ENCODE measurements at regions not wholly inside any gene's neighbourhood (a gene's known extent, or its start where the extent isn't known, plus 50 kb on each side); places are given as distances from the start of the nearest gene placed in this dataset.

DNA sequence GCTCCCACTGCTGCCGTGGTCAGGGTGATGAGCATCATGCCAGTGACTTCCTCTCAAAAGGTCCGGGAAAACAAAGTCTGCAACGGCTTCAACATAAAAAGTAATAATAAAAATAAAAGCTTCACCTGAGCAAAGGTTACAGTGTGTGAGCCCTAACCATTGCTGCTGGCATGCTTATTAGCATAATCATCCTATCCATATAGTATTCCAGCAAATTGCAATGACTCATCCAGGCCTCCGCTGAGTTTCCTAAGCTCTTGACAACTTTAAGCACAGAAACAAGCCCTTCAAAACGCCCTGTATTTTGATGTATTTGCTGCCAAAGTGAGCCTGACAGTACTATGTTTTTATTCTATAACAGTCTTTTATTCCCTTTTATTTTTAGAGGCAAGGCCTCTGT is 100.5 kb downstream of the AASDH start:
- no peak for DNase-seq

DNA sequence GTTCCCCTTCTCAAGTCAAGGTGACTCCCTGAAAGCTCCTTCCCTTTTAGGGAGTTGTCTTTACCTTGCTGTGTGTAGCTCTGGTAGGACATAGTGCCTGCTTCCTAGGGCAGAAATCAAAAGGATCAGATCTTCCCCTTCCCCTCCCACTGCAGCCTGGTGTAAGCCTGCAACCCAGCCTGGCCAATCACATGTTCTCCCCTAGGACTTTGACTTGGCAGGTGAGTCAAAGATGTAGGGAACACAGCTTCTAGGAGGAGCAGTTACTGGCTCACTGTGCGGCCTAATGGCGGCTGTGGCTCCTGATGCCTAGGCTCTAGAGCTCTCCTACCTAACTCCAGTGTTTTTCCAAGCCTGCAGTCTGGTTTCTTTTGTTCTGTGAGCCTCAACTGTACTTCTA is 103.9 kb downstream of the AASDH start:
- no peak for DNase-seq

DNA sequence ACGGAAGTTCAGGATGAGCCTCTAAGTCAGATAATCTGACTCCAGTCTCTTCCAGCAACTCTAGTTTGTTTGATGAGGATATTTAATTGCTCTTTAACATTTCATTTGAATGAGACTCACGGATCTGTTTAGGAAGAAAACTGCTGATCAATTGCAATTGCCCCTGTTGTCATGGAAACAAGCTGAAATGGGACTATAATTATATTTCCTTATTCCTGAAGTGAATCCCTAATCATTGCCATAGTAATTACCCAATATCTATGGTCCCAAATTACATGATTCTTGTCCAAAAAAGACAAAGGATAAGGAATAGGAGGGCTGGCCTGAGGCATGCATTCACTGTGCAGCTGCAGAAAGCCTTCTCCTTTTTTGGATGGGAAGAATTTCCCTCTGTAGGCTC is 105.3 kb downstream of the AASDH start:
- no peak for DNase-seq

DNA sequence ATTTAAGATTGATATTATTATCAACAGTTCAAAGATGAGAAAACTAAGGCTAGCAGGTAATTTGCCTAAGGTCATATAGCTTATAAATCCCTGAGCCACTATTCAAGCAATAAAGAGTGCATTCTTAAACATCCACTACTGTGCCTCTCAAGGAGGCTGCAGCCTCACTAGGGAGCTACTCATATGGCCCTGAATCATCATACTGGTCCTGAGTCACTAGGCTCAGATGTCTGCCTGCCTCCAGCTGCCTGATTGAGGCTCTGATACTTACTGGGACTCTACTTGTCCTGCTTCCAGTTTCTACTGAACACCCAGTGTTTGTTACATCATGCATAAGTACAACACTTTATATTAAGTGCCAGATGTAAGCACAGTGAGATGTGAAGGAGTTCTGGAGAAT is 110.7 kb downstream of the AASDH start:
- no peak for DNase-seq

DNA sequence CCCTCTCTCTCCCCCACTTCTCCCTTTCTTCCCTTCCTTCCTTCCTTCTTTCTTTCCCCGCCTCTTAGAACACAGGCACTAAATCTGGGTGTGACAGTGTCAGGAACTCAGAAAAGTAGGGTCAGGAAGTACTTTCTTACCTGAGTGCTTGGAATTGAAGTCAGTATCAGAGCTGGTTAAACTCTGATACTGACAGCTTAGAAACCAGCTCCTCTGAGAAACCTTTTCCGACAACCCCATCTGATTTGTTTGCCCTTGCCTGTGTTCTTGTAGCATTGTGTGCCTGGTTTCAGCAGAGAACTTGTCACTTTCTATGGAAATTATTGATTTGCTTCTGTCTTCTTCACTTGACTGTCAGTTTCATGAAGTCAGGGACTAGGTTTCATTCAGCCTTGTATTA is 113.9 kb downstream of the AASDH start:
- DNase-seq: no peak

DNA sequence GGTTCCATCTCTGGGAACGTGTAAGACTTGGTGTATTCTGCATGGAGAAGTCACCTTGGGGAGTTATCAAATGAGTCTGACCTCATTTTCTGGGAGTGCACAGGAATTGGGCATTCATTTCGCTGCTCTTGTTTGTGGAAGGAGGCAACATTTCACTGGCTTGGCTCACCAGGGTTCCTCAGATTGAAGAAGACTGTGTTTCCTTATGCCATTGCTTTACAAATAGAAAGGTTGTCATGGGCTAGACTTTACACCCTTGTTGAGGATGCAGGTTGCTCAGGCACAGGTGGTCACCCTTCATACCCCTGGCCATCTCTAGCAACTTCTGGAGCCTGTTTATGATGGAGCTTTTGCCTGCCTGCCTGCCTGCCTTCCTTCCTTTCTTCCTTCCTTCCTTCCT is 114.4 kb downstream of the AASDH start:
- no peak for DNase-seq

DNA sequence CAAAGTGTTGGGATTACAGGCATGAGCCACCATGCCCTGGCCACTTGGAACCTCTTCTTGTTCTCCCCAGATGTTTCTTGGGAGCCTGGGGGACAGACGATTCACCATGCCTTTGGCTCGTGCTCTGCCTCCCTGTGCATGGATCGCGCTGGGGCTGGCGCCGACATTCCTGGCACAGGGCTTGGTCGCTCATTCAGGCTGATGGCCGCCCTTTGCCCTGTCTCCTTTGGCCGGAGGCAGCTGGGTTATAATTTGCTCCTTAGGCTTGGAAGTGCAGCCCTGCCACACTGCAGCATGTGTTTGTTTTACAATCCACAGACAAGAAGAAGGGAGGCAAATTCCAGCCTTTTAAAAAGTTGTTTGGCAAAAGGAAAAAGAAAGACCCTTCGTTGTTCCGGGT is 115.3 kb downstream of the AASDH start:
- DNase-seq: no peak

DNA sequence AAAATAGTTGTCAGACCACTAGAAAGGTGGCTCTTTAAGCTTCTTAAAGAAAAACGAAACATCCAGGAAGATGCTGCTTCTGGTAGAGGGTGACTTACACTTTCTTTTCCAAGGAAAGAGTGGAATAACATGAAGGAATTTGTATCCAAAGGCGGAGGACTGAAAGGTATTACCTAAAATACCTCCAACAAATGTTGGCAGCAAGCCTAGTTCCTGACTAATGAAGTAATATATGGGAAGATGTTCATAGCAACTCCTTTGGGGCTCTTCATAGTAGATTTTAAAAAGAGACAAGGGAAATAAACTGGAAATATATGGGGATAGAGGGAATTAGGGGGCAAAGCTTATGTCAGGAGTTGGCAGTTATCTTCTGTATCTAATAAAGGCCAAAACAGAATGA is 116.2 kb downstream of the AASDH start:
- no peak for DNase-seq

DNA sequence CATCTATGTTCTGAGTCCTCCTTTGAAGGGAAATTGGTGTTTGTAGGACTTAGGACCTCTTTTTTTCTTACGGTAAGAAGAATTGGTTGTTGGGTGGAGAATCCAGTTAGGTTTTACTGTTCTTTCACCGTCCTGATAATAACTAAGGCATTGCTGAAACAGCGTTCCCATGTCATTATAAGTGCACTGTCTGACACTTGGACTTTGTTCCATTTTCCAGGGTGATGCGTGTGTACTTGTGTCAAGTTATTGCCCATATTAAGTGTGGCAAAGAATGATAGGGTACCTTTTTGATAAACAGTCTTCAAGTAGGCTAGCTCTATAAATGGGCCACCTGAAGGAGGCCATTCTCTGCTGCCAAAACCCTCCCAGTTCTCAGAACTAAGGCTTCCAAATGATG is 119.7 kb downstream of the AASDH start:
- no peak for DNase-seq

DNA sequence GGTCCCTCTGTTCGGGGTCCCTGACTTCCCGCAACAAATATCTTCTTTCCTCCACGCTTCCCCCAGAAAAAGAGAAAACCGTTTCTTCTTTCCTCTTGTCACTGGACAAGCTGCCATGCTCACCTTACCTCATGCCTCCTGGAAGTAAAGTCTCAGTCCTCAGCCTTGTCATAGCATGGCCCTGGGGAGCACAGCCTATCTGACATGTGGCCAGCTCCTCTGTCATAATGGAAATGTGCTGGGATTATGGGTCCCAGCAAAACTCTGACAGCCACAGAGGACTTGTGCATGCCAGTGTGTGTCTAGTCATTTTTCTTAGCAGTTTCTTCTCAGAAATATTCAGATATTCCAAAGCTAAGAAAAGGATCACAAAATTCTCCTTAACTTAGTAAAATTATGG is 122.4 kb downstream of the AASDH start:
- no peak for DNase-seq

DNA sequence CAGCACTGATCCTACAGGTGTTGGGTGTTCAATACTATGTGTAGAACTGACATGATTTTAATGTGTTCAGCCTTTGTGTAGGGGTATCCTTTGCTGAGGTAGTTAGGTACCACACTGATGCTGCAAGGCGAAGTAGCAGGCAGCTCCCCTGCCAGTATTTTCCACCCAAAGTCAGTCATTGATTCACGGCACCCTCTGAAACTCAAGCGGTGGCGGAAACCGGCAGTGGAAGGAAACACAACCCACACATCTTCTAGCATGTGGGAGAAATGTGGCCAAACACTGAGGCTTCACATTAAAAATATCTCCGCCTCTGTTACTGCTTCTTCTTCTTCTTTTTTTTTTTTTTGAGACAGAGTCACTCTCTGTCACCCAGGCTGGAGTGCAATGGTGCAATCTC is 126.3 kb downstream of the AASDH start:
- no peak for DNase-seq

DNA sequence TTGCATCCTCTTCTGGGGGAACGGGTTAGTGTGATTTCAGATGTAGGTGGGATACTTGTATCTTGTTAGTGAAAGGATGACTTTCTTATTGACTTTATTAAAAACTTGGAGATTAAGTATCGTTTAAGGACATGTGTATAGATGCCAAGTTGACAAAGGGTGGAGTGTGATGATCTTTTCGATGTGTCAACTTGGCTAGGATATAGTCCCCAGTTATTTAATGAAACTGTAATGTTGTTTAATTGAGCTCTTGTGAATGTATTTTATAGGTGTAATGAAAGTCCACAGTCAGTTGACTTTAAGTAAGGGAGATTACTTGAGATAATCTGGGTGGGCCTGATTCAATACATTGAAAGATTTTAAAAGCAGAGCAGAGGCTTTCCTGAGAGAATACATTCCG is 127.0 kb downstream of the AASDH start:
- no peak for DNase-seq

DNA sequence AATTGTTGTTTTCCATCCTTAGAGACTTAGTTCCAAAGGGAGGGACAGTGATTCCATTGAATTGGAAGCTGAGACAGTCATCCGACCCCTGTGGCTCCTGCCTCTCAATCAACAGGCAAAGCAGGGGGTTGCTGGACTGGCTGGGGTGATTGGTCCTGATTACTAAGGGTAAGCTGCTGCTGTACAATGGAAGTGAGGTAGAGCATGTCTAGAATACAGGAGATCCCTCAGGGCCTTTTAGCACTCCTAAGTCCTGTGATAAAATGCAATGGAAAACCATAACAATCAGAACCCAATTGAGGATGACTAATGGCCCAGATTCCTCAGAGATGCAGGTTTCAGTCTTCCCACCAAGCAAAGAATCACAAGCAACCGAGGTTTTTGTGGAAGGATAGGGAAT is 127.6 kb downstream of the AASDH start:
- no peak for DNase-seq

DNA sequence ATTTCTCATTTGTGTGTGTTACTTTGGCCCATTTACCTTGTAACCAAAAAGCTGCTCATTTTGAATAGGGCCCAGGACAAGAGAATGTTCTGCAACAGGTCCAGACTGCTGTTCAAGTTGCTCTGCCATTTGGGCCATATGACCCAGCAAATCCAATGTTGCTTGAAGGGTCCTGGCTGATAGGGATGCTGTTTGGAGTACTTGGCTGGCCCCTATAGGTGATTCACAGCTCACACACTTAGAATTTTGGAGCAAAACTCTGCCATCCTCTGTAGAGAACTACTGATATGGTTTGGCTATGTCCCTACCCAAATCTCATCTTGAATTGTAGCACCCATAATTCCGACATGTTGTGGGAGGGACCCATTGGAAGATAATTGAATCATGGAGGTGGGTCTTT is 131.5 kb downstream of the AASDH start:
- DNase-seq: no peak

DNA sequence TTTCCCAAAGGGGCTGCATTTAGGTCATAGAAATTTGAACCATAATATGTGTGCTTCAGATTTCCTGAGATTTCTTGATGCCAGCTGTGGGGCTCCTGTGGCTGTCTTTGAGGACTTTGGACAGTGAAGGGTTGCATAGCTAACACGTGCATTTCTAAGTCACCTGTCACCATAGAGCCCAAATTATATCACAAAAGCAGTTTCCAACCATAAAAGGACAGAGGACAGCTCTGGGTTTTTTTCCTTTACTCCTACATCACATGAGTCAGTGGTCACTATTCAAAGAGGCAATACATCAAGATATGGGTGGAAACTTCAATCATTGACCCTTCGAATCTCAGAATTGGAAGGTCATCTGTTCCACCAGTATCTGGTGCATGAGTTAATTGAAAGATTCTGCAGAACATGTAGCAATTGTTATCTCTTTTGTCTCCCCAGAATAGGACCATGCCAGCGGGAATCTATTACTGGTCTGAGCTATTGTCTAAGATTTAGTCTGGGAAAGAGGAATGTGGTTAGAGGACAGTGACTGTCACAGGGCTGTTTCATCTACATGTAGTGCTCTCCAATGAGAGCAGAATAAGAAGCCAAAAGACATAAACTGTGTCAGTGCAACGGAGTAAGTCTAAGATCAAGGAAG is 133.5 kb downstream of the AASDH start:
- DNase-seq: no peak

DNA sequence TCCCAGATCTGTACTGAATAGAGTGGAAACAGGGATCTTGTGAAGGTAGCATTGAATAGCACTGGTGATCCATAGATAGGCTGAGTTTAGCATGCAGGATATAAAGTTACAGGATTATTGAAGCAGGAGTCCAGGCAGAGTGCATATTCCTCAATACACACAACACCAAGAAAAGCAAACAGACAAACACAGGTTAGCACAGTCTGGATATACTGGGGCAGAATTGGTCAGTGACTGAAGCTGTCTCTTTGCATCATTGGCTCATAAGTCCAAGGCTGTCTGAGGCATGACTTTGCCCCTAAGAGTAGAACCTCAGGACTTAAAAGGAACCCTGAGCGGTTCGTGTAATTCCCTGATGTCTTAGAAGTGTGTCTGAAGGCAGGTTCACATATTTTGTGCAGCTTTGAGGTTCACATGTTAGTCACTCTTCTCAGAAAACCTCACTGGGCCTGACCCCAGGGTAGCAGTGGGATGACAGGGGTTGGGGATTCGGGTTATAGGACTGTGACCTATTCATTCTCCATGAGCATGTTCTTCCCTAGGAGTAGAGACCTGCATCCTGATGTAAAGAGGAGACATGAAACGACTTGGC is 134.6 kb downstream of the AASDH start:
- DNase-seq: no peak

DNA sequence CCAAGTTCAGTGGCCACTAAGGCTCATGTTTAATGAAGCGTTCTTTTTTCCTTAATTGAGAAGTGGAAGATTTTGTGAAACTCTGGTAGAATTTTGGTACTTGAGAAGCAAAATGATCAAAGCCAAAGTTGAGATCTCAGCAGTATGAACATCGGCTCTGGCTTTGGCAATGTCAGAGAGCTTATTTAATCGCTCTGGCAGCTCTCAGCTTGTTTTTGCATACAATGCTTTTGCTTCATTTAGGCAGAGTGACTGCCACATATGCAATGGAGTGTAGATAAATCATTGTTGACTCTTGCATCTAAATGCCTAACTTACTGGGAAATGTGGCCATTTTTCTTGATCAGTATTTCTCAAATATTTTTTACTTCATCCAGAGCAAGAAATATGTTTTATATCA is 135.7 kb downstream of the AASDH start:
- no peak for DNase-seq

DNA sequence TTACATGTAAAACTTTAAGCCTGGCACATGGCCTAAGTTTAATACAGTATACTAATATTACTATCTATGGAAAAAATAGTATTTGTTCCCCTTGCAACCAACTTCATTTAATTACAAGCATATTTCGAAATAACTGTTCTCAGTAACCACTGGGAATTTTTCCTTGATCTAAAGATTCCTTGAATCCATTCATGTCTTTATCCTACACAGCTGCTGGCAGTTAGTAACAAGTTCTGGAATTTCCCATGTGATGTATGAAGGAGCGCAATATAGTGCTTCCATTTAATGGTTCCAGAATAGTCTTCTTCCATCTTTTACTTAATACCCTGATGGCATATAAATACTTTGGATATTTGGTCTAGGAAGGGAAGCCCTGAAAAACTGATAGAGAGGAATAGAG is 136.5 kb downstream of the AASDH start:
- DNase-seq: no peak

DNA sequence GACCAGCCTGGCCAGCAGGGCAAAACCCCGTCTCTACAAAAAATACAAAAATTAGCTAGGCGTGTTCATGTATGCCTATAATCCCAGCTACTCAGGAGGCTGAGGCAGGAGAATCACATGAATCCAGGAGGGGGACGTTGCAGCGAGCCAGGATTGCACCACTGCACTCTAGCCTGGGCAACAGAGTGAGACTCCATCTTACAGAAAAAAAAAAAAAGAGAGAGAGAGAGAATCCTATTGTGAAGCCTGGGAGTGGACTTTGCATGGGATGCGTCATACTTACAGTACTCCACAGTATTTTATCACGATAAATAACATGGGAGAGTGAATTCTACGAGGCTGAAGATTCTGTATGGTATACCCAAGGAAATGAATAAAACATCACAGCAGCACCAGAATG is 139.6 kb downstream of the AASDH start:
- no peak for DNase-seq

DNA sequence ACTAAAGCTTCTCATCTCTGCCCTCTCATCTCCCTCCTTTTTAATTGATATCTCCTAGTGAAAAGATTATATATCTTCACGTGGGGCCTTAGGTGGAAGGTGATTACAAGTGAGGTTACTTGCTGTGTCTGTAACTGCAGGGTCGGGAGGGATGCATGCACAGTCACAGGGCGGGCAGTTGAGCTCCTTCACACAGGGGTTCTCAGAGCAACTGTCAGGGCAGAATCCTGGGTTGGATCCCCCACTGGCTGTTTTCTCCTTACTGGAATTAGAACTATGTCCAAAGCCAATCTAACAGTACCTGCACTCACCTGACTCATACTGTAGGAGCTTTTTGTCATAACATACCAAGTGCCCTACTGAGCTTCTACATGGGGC is 141.1 kb downstream of the AASDH start:
- DNase-seq: no peak

DNA sequence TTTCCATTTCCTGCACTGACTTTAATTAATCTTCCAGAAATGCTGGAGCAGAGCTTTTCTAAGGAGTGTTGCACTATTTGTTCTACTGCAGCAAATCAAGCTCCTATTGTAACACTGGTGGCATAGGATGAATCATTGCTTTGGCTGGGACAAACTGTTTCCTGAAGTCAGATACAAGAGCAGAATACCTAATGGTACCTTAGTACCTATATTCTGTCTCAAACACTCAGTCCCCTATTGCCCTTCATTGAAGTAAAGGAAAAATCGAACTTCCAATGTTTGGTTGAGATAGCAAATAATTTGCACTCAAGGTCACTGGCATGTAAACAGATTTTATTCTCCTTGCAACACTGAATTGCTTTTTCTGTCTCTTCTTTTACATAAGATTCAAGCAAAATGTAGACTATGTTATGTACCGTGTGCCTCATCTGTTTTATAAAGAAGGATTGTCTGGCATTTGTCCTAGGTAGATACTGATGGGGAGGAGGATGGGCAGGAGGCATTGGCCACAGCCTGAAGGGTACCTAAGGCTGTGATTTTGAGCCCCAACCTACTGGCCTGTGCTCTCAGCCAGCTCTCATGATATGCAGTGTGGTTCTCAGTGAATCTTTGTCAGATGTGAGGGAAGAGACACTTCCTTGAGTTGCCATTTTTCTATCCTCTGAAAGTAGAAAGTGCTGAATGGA is 141.6 kb downstream of the AASDH start:
- DNase-seq: no peak

DNA sequence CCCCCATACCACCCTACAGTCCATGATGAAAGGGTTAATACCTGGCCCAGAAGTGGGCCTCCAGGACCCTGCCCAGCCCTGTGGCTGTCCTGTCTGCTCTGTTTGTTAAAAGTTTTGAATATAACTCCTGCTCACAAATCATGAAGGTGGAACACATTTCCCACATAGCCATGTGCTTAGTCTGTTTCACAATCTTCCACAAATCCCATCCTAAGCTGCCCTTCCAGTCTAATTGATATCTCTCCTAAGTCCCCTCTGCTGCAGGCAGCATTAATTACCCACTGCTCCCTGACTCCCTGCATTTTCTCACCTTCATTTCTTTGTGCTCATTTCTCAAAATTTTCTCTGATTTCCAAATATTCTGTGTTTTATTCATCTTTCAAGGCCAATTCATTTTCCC is 142.6 kb downstream of the AASDH start:
- DNase-seq: no peak

DNA sequence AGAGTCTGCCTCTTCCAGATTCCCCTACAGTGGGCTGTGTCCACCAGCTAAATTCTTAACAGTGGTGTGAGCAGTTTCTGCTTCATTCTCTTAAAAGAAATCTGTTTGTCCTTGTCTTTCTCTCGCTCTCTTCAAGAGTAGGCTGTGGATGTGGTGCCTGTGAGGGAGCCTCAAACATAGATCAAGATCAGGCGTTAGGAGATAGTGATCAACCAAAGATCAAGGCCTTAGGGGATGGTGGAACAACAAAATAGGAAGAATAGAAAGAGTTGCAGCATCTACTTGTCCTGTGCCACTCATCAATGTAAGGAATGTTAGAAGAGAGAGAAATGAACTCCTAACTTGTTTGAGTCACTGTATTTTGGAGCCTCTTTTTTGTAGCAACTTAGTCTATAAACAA is 144.2 kb downstream of the AASDH start:
- no peak for DNase-seq

DNA sequence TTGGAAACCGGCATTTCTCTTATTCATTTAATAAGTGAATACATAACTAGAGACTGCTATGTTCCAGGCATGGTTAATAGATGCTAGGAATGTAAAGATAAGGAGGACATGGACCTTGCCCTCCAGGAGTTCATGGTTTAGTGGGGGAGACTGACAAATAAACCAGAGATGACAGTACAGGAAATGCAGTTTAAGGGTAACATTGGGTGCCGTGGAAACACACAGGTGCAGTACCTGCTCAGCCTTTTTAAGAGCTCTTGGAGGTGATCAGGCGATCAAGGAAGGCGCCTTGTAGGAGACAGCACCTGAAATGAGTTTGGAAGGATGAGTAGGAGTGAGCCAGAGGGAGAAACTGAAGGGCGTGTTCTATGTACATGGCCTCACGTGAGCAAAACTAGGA is 145.8 kb downstream of the AASDH start:
- DNase-seq: no peak

All from 8988T (cell line).